Lower leg skin (tissue), 3 donors: ENCODE measurements at regions not wholly inside any gene's neighbourhood (a gene's known extent, or its start where the extent isn't known, plus 50 kb on each side); places are given as distances from the start of the nearest gene placed in this dataset.

Experiments used
- POLR2A ChIP-seq, 2 donors: fragments of 450-650 bp; IDR thresholded peaks; one replicate each; pipeline ENCODE4 v1.6.1; 2016 to 2017; ENCODE audit warnings: antibody characterized with exemption in 2 of 2, mild to moderate bottlenecking in 1 of 2, moderate library complexity in 1 of 2
- TF ChIP-seq, protein P1 (sequence below), 3 donors: fragments of 450-650 bp; IDR thresholded peaks; one replicate each; pipeline ENCODE4 v1.5.1; 2016; ENCODE audit warnings: antibody characterized with exemption in 3 of 3, mild to moderate bottlenecking in 3 of 3, moderate library complexity in 2 of 3

DNA sequence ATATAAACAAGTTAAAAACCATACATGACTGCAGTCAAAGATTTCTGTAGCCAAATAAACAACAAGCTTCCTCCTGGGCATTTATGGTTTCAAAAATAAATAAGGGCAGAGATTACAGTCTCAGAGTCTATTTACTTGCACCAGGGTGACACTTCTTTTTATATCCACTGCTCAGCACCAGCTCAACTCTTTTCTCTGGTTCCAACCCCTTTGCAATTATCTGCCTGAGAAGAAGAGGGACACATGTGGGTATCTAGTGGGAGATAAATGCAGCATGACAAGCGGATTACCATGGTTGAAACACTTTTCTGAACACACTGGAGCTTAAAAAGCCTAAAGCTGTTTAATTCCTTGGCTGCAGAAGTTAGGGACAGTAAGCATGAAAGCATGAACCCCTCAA, 311.5 kb downstream of the CNTN3 start:
- TF ChIP-seq, protein P1, sequence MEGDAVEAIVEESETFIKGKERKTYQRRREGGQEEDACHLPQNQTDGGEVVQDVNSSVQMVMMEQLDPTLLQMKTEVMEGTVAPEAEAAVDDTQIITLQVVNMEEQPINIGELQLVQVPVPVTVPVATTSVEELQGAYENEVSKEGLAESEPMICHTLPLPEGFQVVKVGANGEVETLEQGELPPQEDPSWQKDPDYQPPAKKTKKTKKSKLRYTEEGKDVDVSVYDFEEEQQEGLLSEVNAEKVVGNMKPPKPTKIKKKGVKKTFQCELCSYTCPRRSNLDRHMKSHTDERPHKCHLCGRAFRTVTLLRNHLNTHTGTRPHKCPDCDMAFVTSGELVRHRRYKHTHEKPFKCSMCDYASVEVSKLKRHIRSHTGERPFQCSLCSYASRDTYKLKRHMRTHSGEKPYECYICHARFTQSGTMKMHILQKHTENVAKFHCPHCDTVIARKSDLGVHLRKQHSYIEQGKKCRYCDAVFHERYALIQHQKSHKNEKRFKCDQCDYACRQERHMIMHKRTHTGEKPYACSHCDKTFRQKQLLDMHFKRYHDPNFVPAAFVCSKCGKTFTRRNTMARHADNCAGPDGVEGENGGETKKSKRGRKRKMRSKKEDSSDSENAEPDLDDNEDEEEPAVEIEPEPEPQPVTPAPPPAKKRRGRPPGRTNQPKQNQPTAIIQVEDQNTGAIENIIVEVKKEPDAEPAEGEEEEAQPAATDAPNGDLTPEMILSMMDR (IDR thresholded peaks at IDR 0.05), result no peak
- TF ChIP-seq POLR2A (IDR thresholded peaks at IDR 0.05), result no peak
